SK-N-SH (cell line): ENCODE measurements at regions not wholly inside any gene's neighbourhood (a gene's known extent, or its start where the extent isn't known, plus 50 kb on each side); places are given as distances from the start of the nearest gene placed in this dataset.

Experiments used
- CTCF ChIA-PET: fragments of 300-600, 350-600 bp; formaldehyde crosslinking; extraction: SDS; loops from one replicate; lab custom pipeline; 2021; lab: Yijun Ruan, JAX
- POLR2A ChIA-PET: fragments of 350-600 bp; sonication (Branson Sonifier 250); formaldehyde crosslinking; extraction: SDS; loops from one replicate; lab custom pipeline; 2020; ENCODE audit warnings: antibody characterized with exemption, inconsistent platforms; lab: Yijun Ruan, JAX
- DNase-seq: peaks from one replicate; pipeline ENCODE4 v3.0.0; 2012
- H2AFZ ChIP-seq: fragments of 200-600 bp; sonication (generic); 2 replicates; pipeline ENCODE4 v1.8.1; 2016; ENCODE audit warnings: antibody characterized with exemption, mild to moderate bottlenecking, low read depth
- H3F3A ChIP-seq: fragments of 200-600 bp; sonication (generic); replicated peaks from 2 replicates; pipeline ENCODE3; 2016; ENCODE audit warnings: antibody characterized with exemption, mild to moderate bottlenecking; ENCODE audit not compliant: insufficient read depth
- H3K27ac ChIP-seq, 2 experiments: fragments of 200-500 bp in 1 of 2; fragments of 200-600 bp in 1 of 2; sonication (Bioruptor generic) in 1 of 2; sonication (generic), shearing (Covaris generic) in 1 of 2; 2 replicates each; pipeline versions ENCODE4 v1.5.1 to v1.6.1; 2014 to 2016; ENCODE audit warnings: low read depth in 2 of 2, inconsistent platforms in 1 of 2, low read length in 1 of 2, mild to moderate bottlenecking in 1 of 2, mixed read lengths in 1 of 2
- H3K27me3 ChIP-seq: fragments of 200-600 bp; sonication (generic), shearing (Covaris generic); 2 replicates; pipeline ENCODE4 v1.6.1; 2016; ENCODE audit warnings: mixed run types; ENCODE audit not compliant: insufficient read depth
- H3K36me3 ChIP-seq, 2 experiments: fragments of 200-500 bp in 1 of 2; fragments of 200-600 bp in 1 of 2; sonication (Bioruptor generic) in 1 of 2; sonication (generic) in 1 of 2; replicated peaks in 1 of 2; 2 replicates each; pipeline versions ENCODE3 to v1.5.1; 2014 to 2016; ENCODE audit warnings: low read length in 1 of 2, mild to moderate bottlenecking in 1 of 2; ENCODE audit not compliant: insufficient read depth in 2 of 2, control insufficient read depth in 1 of 2
- H3K4me1 ChIP-seq, 2 experiments: fragments of 200-500 bp in 1 of 2; fragments of 200-600 bp in 1 of 2; sonication (Bioruptor generic) in 1 of 2; sonication (generic), shearing (Covaris generic) in 1 of 2; 2 replicates each; pipeline versions ENCODE4 v1.5.1 to v1.6.1; 2014 to 2016; ENCODE audit warnings: low read depth in 1 of 2, low read length in 1 of 2, mixed run types in 1 of 2; ENCODE audit not compliant: insufficient read depth in 2 of 2, control insufficient read depth in 1 of 2
- H3K4me2 ChIP-seq: fragments of 200-600 bp; sonication (generic), shearing (Covaris generic); 2 replicates; pipeline ENCODE4 v1.6.1; 2017; ENCODE audit warnings: mixed run types
- H3K4me3 ChIP-seq, 2 experiments: fragments of 200-500 bp in 1 of 2; fragments of 200-600 bp in 1 of 2; sonication (Bioruptor generic) in 1 of 2; sonication (generic), shearing (Covaris generic) in 1 of 2; 2 replicates each; pipeline versions ENCODE4 v1.5.1 to v1.8.1; 2014 to 2016; ENCODE audit warnings: low read depth in 2 of 2, inconsistent platforms in 1 of 2, low read length in 1 of 2, mild to moderate bottlenecking in 1 of 2, mixed read lengths in 1 of 2, moderate library complexity in 1 of 2
- H3K79me2 ChIP-seq: fragments of 200-600 bp; sonication (generic); 2 replicates; pipeline ENCODE4 v1.8.1; 2017; ENCODE audit warnings: mild to moderate bottlenecking; ENCODE audit not compliant: insufficient read depth
- H3K9ac ChIP-seq: fragments of 200-600 bp; sonication (generic); 2 replicates; pipeline ENCODE4 v1.6.1; 2017; ENCODE audit warnings: mixed run types
- H3K9me2 ChIP-seq: fragments of 200-600 bp; sonication (generic); 2 replicates; pipeline ENCODE4 v1.6.1; 2017; ENCODE audit warnings: mixed run types
- H3K9me3 ChIP-seq: fragments of 200-600 bp; sonication (generic); 2 replicates; pipeline ENCODE4 v1.6.1; 2017; ENCODE audit warnings: mixed run types, mild to moderate bottlenecking, moderate library complexity
- H4K20me1 ChIP-seq: fragments of 200-600 bp; sonication (generic); 2 replicates; pipeline ENCODE4 v1.6.1; 2017; ENCODE audit warnings: mild to moderate bottlenecking, mixed run types; ENCODE audit not compliant: insufficient read depth
- CHD2 ChIP-seq: fragments of 150-350 bp; IDR thresholded peaks from 2 replicates; pipeline ENCODE4 v1.6.1; 2018; ENCODE audit warnings: low read length; ENCODE audit not compliant: partially characterized antibody
- CTCF ChIP-seq: fragments of 200-600 bp; sonication (generic); IDR thresholded peaks from 2 replicates; pipeline ENCODE4 v1.6.1; 2017; ENCODE audit warnings: antibody characterized with exemption, mild to moderate bottlenecking, moderate library complexity
- ELF1 ChIP-seq: IDR thresholded peaks from 2 replicates; pipeline ENCODE4 v1.4.0; 2012
- FOXM1 ChIP-seq: IDR thresholded peaks from 2 replicates; pipeline ENCODE4 v1.4.0; 2012; ENCODE audit warnings: low read depth, mild to moderate bottlenecking
- GATA2 ChIP-seq: sonication (generic); formaldehyde crosslinking; IDR thresholded peaks from 2 replicates; pipeline ENCODE4 v1.5.0; 2020; ENCODE audit warnings: mild to moderate bottlenecking, missing genetic modification reagents
- MAX ChIP-seq: IDR thresholded peaks from 2 replicates; pipeline ENCODE4 v1.4.0; 2012; ENCODE audit warnings: low read depth
- NRF1 ChIP-seq: IDR thresholded peaks from 2 replicates; pipeline ENCODE4 v1.6.1; 2012; ENCODE audit warnings: low read depth, mild to moderate bottlenecking, low read length
- PBX3 ChIP-seq: IDR thresholded peaks from 2 replicates; pipeline ENCODE4; 2012
- POLR2AphosphoS5 ChIP-seq: IDR thresholded peaks from 2 replicates; pipeline ENCODE4 v1.6.1; 2012; ENCODE audit warnings: low read depth, low read length
- RAD21 ChIP-seq: IDR thresholded peaks from 2 replicates; pipeline ENCODE4 v1.6.1; 2012; ENCODE audit warnings: mild to moderate bottlenecking, low read length
- RCOR1 ChIP-seq: fragments of 150-350 bp; IDR thresholded peaks from 2 replicates; pipeline ENCODE4 v1.6.1; 2017; ENCODE audit warnings: antibody characterized with exemption, low read length
- RXRA ChIP-seq: IDR thresholded peaks from 2 replicates; pipeline ENCODE4 v1.4.0; 2012; ENCODE audit warnings: low read depth, mild to moderate bottlenecking, borderline replicate concordance
- SMC3 ChIP-seq: IDR thresholded peaks from 2 replicates; pipeline ENCODE4 v1.6.1; 2012; ENCODE audit warnings: low read depth, low read length, improper control_type of control experiment
- USF2 ChIP-seq: fragments of 150-350 bp; IDR thresholded peaks from 2 replicates; pipeline ENCODE4 v1.6.1; 2017; ENCODE audit warnings: antibody characterized with exemption, low read length, low read depth, borderline replicate concordance
- WGBS: methylation state at CpG from one replicate; pipeline ENCODE4 v1.1.6; 2017; ENCODE audit warnings: low lambda C conversion rate; 5-methylcytosine and 5-hydroxymethylcytosine counted together

- no peak for TF ChIP-seq CTCF
- TF ChIP-seq RCOR1 = no peak
- TF ChIP-seq NRF1 = no peak
Observed at GRCh38 chr1:74834261-74834660, 101.3 kb downstream of the TYW3 start (continued).

GRCh38 chr1:74835051-74835450 lies 102.1 kb downstream of the TYW3 start:
- WGBS = 7% methylated on average over 2 of the region's 2 CpGs
- no peak for DNase-seq
- H3K4me1 ChIP-seq = no peaks in the 10 kb centered on the region
- no peak overlapping the region for H3K4me3 ChIP-seq
- H3K9ac ChIP-seq = no peak overlapping the region
- no peaks in the 10 kb centered on the region for H4K20me1 ChIP-seq
- no peaks in the 10 kb centered on the region for H3K9me2 ChIP-seq
- H3K27ac ChIP-seq = no peak overlapping the region
- no peak for TF ChIP-seq RXRA
- TF ChIP-seq, all 33 proteins: peak for 0
- Histone ChIP-seq H3F3A (no peaks in the 10 kb centered on the region), H2AFZ (no peak overlapping the region), H3K36me3 (no peaks in the 10 kb centered on the region), H3K4me2 (no peak overlapping the region), H3K79me2 (no peaks in the 10 kb centered on the region), H3K9me3 (no peaks in the 10 kb centered on the region), H3K27me3 (no peaks in the 10 kb centered on the region)
- ChIA-PET CTCF (no interaction called here), POLR2A (no interaction called here)

- Histone ChIP-seq H4K20me1 (no peaks in the 10 kb centered on the region), H3K36me3 (no peaks in the 10 kb centered on the region), H2AFZ (no peak overlapping the region), H3K9me3 (no peaks in the 10 kb centered on the region), H3K27me3 (no peaks in the 10 kb centered on the region), H3K4me1 (no peaks in the 10 kb centered on the region), H3K4me2 (no peak overlapping the region), H3K79me2 (no peaks in the 10 kb centered on the region), H3K4me3 (no peak overlapping the region), H3K27ac (no peak overlapping the region), H3K9me2 (no peaks in the 10 kb centered on the region)
- WGBS = 15% methylated on average over 3 of the region's 3 CpGs
- DNase-seq = no peak
- no peak for TF ChIP-seq ELF1
- TF ChIP-seq FOXM1 = no peak
- no peak for TF ChIP-seq NRF1
- TF ChIP-seq MAX = no peak
- no peak for TF ChIP-seq CTCF
- no peak for TF ChIP-seq CHD2
- TF ChIP-seq GATA2 = no peak
- TF ChIP-seq USF2 = no peak
- TF ChIP-seq SMC3 = no peak
- no peak for TF ChIP-seq PBX3
- TF ChIP-seq POLR2AphosphoS5 = no peak
- TF ChIP-seq RAD21 = no peak
- TF ChIP-seq, all 33 proteins: peak for 0
- CTCF ChIA-PET = no interaction called here
- H3K9ac ChIP-seq = no peak overlapping the region
- POLR2A ChIA-PET = no interaction called here
- no peaks in the 10 kb centered on the region for H3F3A ChIP-seq
Observed at GRCh38 chr1:74842726-74843125, 109.8 kb downstream of the TYW3 start.
